HEK293 (cell line): ENCODE measurements at regions not wholly inside any gene's neighbourhood (a gene's known extent, or its start where the extent isn't known, plus 50 kb on each side); places are given as distances from the start of the nearest gene placed in this dataset.
A peak's percentile ranks its signal among the peaks of the same experiment; 100 is the strongest.

ENCODE experiments used
- CTCF ChIA-PET: fragments of 350-600 bp; formaldehyde crosslinking; extraction: SDS; loops from one replicate; lab custom pipeline; 2021; ENCODE audit warnings: antibody characterized with exemption; lab: Yijun Ruan, JAX
- POLR2A ChIA-PET: fragments of 300-600 bp; formaldehyde crosslinking; extraction: SDS; loops from one replicate; lab custom pipeline; 2020; ENCODE audit warnings: antibody characterized with exemption, inconsistent platforms; lab: Yijun Ruan, JAX
- H3K27ac ChIP-seq: fragments of 200-500 bp; sonication (Bioruptor generic); 2 replicates; pipeline ENCODE4 v1.5.1; 2014; ENCODE audit warnings: low read depth, low read length, control low read depth, inconsistent platforms; ENCODE audit errors: extremely low read depth
- H3K36me3 ChIP-seq, 2 experiments: fragments of 200-500 bp in 1 of 2; sonication (Bioruptor generic) in 1 of 2; 1 replicate in 1 of 2; 2 replicates in 1 of 2; pipeline ENCODE4 v1.5.1; 2014 to 2017; ENCODE audit warnings: inconsistent platforms in 2 of 2, low read length in 2 of 2; ENCODE audit not compliant: control insufficient read depth in 2 of 2, insufficient read depth in 1 of 2
- H3K4me1 ChIP-seq: fragments of 200-500 bp; sonication (Bioruptor generic); 2 replicates; pipeline ENCODE4 v1.5.1; 2014; ENCODE audit warnings: mild to moderate bottlenecking, low read length, inconsistent platforms; ENCODE audit not compliant: control insufficient read depth, insufficient read depth
- H3K4me3 ChIP-seq: 2 replicates; pipeline ENCODE4 v1.5.1; 2011; ENCODE audit warnings: low read depth, mild to moderate bottlenecking, control low read depth, low read length, moderate library complexity
- H3K9me3 ChIP-seq: fragments of 200-500 bp; sonication (Bioruptor generic); 2 replicates; pipeline ENCODE4 v1.5.1; 2014; ENCODE audit warnings: low read depth, low read length, inconsistent platforms; ENCODE audit not compliant: control insufficient read depth, insufficient read depth
- KLF16 ChIP-seq: fragments of 450-650 bp; formaldehyde crosslinking; IDR thresholded peaks from 2 replicates; pipeline ENCODE4 v1.5.1; 2017; ENCODE audit warnings: missing biosample characterization, missing genetic modification characterization
- KLF7 ChIP-seq: fragments of 450-650 bp; formaldehyde crosslinking; IDR thresholded peaks from 2 replicates; pipeline ENCODE4 v1.5.1; 2016; ENCODE audit warnings: missing biosample characterization, missing genetic modification characterization, borderline replicate concordance
- MYNN ChIP-seq: fragments of 450-650 bp; formaldehyde crosslinking; IDR thresholded peaks from 2 replicates; pipeline ENCODE4 v1.5.1; 2016; ENCODE audit warnings: missing biosample characterization, missing genetic modification characterization, borderline replicate concordance
- RBAK ChIP-seq: fragments of 450-650 bp; formaldehyde crosslinking; IDR thresholded peaks from 2 replicates; pipeline ENCODE4 v1.5.1; 2016; ENCODE audit warnings: missing biosample characterization, missing genetic modification characterization
- SCRT1 ChIP-seq: fragments of 450-650 bp; formaldehyde crosslinking; IDR thresholded peaks from 2 replicates; pipeline ENCODE4 v1.5.1; 2016; ENCODE audit warnings: missing biosample characterization, missing genetic modification characterization, borderline replicate concordance
- YY1 ChIP-seq: fragments of 450-650 bp; formaldehyde crosslinking; IDR thresholded peaks from 2 replicates; pipeline ENCODE4 v1.5.1; 2018; ENCODE audit warnings: missing biosample characterization, missing genetic modification characterization
- ZBTB20 ChIP-seq: fragments of 450-650 bp; formaldehyde crosslinking; IDR thresholded peaks from 2 replicates; pipeline ENCODE4 v1.5.1; 2016; ENCODE audit warnings: missing biosample characterization, missing genetic modification characterization
- ZBTB8A ChIP-seq: fragments of 450-650 bp; formaldehyde crosslinking; IDR thresholded peaks from 2 replicates; pipeline ENCODE4 v1.5.1; 2016; ENCODE audit warnings: missing biosample characterization, missing genetic modification characterization
- ZFP37 ChIP-seq: fragments of 450-650 bp; formaldehyde crosslinking; IDR thresholded peaks from 2 replicates; pipeline ENCODE4 v1.5.1; 2016; ENCODE audit warnings: missing biosample characterization, missing genetic modification characterization
- ZIC2 ChIP-seq: fragments of 450-650 bp; formaldehyde crosslinking; IDR thresholded peaks from 2 replicates; pipeline ENCODE4 v1.5.1; 2016; ENCODE audit warnings: missing biosample characterization, missing genetic modification characterization
- ZNF133 ChIP-seq: fragments of 450-650 bp; formaldehyde crosslinking; IDR thresholded peaks from 2 replicates; pipeline ENCODE4 v1.5.1; 2016; ENCODE audit warnings: missing biosample characterization, missing genetic modification characterization
- ZNF155 ChIP-seq: fragments of 450-650 bp; formaldehyde crosslinking; IDR thresholded peaks from 2 replicates; pipeline ENCODE4 v1.5.1; 2016; ENCODE audit warnings: missing biosample characterization, missing genetic modification characterization
- ZNF2 ChIP-seq: fragments of 450-650 bp; formaldehyde crosslinking; IDR thresholded peaks from 2 replicates; pipeline ENCODE4 v1.5.1; 2016; ENCODE audit warnings: missing biosample characterization, missing genetic modification characterization
- ZNF214 ChIP-seq: fragments of 450-650 bp; formaldehyde crosslinking; IDR thresholded peaks from 2 replicates; pipeline ENCODE4 v1.5.1; 2017; ENCODE audit warnings: missing biosample characterization, mild to moderate bottlenecking, missing genetic modification characterization, borderline replicate concordance
- ZNF335 ChIP-seq: fragments of 450-650 bp; formaldehyde crosslinking; conservative IDR thresholded peaks from 2 replicates; pipeline ENCODE4 v1.5.1; 2016; ENCODE audit warnings: missing biosample characterization, missing genetic modification characterization
- ZNF37A ChIP-seq: fragments of 450-650 bp; IDR thresholded peaks from 2 replicates; pipeline ENCODE4 v1.5.1; 2018; ENCODE audit warnings: missing biosample characterization, missing genetic modification characterization
- ZNF423 ChIP-seq: fragments of 450-650 bp; formaldehyde crosslinking; IDR thresholded peaks from 2 replicates; pipeline ENCODE4 v1.5.1; 2016; ENCODE audit warnings: missing biosample characterization, missing genetic modification characterization
- ZNF433 ChIP-seq: fragments of 450-650 bp; formaldehyde crosslinking; IDR thresholded peaks from 2 replicates; pipeline ENCODE4 v1.5.1; 2016; ENCODE audit warnings: missing biosample characterization, missing genetic modification characterization, low read depth
- ZNF521 ChIP-seq: fragments of 450-650 bp; formaldehyde crosslinking; IDR thresholded peaks from 2 replicates; pipeline ENCODE4 v1.5.1; 2017; ENCODE audit warnings: missing biosample characterization, mild to moderate bottlenecking, missing genetic modification characterization
- ZNF549 ChIP-seq: fragments of 450-650 bp; IDR thresholded peaks from 2 replicates; pipeline ENCODE4 v1.5.1; 2018; ENCODE audit warnings: missing biosample characterization, missing genetic modification characterization, mild to moderate bottlenecking, inconsistent platforms, moderate library complexity
- ZNF624 ChIP-seq: fragments of 450-650 bp; formaldehyde crosslinking; IDR thresholded peaks from 2 replicates; pipeline ENCODE4 v1.5.1; 2017; ENCODE audit warnings: missing biosample characterization, missing genetic modification characterization
- ZNF654 ChIP-seq: fragments of 450-650 bp; formaldehyde crosslinking; IDR thresholded peaks from 2 replicates; pipeline ENCODE4 v1.5.1; 2016; ENCODE audit warnings: low read depth, missing biosample characterization, missing genetic modification characterization
- ZNF660 ChIP-seq: fragments of 450-650 bp; IDR thresholded peaks from 2 replicates; pipeline ENCODE4 v1.5.1; 2018; ENCODE audit warnings: missing biosample characterization, mild to moderate bottlenecking, missing genetic modification characterization
- ZNF768 ChIP-seq: fragments of 450-650 bp; formaldehyde crosslinking; IDR thresholded peaks from 2 replicates; pipeline ENCODE4 v1.5.1; 2018; ENCODE audit warnings: missing biosample characterization, mild to moderate bottlenecking, missing genetic modification characterization
- ZNF776 ChIP-seq: fragments of 450-650 bp; formaldehyde crosslinking; IDR thresholded peaks from 2 replicates; pipeline ENCODE4 v1.5.0; 2017; ENCODE audit warnings: missing biosample characterization, missing genetic modification characterization, borderline replicate concordance
- ZSCAN30 ChIP-seq: fragments of 450-650 bp; IDR thresholded peaks from 2 replicates; pipeline ENCODE4 v1.5.1; 2018; ENCODE audit warnings: missing biosample characterization, mild to moderate bottlenecking, missing genetic modification characterization, moderate library complexity
- TF ChIP-seq, protein P1 (sequence below): fragments of 450-650 bp; formaldehyde crosslinking; IDR thresholded peaks from 2 replicates; pipeline ENCODE4 v1.5.1; 2017; ENCODE audit warnings: missing biosample characterization, missing genetic modification characterization
- TF ChIP-seq, protein P2 (sequence below): fragments of 450-650 bp; formaldehyde crosslinking; IDR thresholded peaks from 2 replicates; pipeline ENCODE4 v1.5.1; 2016; ENCODE audit warnings: missing biosample characterization, missing genetic modification characterization, low read depth
- TF ChIP-seq, protein P3 (sequence below): fragments of 450-650 bp; formaldehyde crosslinking; IDR thresholded peaks from 2 replicates; pipeline ENCODE4 v1.5.1; 2016; ENCODE audit warnings: missing biosample characterization, missing genetic modification characterization
- TF ChIP-seq, protein P4 (sequence below): fragments of 450-650 bp; formaldehyde crosslinking; IDR thresholded peaks from 2 replicates; pipeline ENCODE4 v1.5.1; 2017; ENCODE audit warnings: missing biosample characterization, missing genetic modification characterization
- TF ChIP-seq, protein P5 (sequence below): fragments of 450-650 bp; formaldehyde crosslinking; IDR thresholded peaks from 2 replicates; pipeline ENCODE4 v1.5.1; 2016; ENCODE audit warnings: missing biosample characterization, missing genetic modification characterization

DNA sequence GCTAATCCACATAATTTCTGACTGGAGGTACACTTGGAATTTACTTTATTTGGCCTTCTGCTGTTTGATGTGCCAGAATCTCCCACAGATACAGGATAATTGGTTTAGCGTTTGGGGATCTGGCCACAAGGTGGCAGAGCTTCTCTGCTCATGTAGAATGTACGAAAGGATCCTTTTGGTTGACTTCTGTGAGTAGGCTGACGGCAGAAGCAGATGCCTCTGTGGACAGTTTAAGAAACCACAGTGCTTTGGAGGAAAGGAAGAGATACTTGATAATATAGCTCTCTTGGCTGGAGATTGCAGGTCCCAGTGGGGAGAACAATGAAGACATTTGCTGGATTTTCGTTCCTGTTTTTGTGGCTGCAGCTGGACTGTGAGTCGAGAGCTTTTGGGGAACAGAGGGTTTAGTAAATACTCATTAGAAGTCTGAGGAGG is 75.3 kb upstream of the OR4E1 start (continued):
- no peak for TF ChIP-seq ZNF155 (tag by site-specific recombination)
- no peak for TF ChIP-seq ZFP37
- TF ChIP-seq, protein P1, sequence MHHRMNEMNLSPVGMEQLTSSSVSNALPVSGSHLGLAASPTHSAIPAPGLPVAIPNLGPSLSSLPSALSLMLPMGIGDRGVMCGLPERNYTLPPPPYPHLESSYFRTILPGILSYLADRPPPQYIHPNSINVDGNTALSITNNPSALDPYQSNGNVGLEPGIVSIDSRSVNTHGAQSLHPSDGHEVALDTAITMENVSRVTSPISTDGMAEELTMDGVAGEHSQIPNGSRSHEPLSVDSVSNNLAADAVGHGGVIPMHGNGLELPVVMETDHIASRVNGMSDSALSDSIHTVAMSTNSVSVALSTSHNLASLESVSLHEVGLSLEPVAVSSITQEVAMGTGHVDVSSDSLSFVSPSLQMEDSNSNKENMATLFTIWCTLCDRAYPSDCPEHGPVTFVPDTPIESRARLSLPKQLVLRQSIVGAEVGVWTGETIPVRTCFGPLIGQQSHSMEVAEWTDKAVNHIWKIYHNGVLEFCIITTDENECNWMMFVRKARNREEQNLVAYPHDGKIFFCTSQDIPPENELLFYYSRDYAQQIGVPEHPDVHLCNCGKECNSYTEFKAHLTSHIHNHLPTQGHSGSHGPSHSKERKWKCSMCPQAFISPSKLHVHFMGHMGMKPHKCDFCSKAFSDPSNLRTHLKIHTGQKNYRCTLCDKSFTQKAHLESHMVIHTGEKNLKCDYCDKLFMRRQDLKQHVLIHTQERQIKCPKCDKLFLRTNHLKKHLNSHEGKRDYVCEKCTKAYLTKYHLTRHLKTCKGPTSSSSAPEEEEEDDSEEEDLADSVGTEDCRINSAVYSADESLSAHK: no peak
- TF ChIP-seq RBAK (tag by site-specific recombination): no peak
- no peak for TF ChIP-seq SCRT1 (tag by site-specific recombination)
- no peak for TF ChIP-seq ZNF335 (tag by site-specific recombination)
- peak; percentile 33; the same call in 1 of the 2 replicates for TF ChIP-seq ZNF660
- TF ChIP-seq ZNF214 (tag by site-specific recombination): no peak
- peak; percentile 47 for TF ChIP-seq ZNF654 (tag by site-specific recombination)
- TF ChIP-seq, protein P2, sequence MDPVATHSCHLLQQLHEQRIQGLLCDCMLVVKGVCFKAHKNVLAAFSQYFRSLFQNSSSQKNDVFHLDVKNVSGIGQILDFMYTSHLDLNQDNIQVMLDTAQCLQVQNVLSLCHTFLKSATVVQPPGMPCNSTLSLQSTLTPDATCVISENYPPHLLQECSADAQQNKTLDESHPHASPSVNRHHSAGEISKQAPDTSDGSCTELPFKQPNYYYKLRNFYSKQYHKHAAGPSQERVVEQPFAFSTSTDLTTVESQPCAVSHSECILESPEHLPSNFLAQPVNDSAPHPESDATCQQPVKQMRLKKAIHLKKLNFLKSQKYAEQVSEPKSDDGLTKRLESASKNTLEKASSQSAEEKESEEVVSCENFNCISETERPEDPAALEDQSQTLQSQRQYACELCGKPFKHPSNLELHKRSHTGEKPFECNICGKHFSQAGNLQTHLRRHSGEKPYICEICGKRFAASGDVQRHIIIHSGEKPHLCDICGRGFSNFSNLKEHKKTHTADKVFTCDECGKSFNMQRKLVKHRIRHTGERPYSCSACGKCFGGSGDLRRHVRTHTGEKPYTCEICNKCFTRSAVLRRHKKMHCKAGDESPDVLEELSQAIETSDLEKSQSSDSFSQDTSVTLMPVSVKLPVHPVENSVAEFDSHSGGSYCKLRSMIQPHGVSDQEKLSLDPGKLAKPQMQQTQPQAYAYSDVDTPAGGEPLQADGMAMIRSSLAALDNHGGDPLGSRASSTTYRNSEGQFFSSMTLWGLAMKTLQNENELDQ: no peak
- TF ChIP-seq, protein P3, sequence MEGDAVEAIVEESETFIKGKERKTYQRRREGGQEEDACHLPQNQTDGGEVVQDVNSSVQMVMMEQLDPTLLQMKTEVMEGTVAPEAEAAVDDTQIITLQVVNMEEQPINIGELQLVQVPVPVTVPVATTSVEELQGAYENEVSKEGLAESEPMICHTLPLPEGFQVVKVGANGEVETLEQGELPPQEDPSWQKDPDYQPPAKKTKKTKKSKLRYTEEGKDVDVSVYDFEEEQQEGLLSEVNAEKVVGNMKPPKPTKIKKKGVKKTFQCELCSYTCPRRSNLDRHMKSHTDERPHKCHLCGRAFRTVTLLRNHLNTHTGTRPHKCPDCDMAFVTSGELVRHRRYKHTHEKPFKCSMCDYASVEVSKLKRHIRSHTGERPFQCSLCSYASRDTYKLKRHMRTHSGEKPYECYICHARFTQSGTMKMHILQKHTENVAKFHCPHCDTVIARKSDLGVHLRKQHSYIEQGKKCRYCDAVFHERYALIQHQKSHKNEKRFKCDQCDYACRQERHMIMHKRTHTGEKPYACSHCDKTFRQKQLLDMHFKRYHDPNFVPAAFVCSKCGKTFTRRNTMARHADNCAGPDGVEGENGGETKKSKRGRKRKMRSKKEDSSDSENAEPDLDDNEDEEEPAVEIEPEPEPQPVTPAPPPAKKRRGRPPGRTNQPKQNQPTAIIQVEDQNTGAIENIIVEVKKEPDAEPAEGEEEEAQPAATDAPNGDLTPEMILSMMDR (tag by site-specific recombination): peak; percentile 49
- no peak for TF ChIP-seq ZNF2
- TF ChIP-seq, protein P4, sequence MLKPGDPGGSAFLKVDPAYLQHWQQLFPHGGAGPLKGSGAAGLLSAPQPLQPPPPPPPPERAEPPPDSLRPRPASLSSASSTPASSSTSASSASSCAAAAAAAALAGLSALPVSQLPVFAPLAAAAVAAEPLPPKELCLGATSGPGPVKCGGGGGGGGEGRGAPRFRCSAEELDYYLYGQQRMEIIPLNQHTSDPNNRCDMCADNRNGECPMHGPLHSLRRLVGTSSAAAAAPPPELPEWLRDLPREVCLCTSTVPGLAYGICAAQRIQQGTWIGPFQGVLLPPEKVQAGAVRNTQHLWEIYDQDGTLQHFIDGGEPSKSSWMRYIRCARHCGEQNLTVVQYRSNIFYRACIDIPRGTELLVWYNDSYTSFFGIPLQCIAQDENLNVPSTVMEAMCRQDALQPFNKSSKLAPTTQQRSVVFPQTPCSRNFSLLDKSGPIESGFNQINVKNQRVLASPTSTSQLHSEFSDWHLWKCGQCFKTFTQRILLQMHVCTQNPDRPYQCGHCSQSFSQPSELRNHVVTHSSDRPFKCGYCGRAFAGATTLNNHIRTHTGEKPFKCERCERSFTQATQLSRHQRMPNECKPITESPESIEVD (tag by site-specific recombination): no peak
- TF ChIP-seq ZNF549: no peak
- no peak for TF ChIP-seq ZNF423 (tag by site-specific recombination)
- TF ChIP-seq ZNF133 (tag by site-specific recombination): no peak

DNA sequence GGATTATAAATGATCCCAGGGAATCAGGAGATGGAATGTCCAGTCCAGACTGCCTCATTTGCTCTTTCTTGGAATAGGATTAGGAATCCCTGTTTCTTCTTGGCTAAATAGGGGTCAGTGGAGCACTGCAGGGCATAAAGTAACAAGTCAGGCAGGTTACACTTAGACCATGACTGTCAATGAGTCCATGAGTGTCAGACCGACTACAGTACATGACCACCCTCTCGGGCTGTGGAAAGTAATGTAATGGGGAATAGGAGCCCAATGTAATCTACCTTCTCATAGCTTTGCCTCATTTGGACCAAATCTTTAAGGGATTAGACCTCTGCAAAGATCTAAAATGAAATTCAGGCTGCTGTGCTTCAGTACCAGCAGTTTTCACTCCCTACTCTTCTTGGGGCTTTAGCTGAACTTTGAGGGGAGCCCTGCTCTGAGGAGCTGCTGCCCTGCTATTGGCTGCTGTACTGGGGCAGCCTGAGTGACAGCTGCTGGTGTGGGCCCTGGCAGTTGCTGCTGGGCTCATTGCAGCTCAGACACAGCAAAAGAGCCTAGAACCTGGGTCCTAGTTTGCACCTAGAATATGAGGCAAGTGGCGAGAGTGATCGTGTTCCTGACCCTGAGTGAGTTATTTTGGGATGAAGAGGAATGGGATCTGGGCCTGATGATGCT is 62.2 kb upstream of the OR4E1 start:
- Histone ChIP-seq H3K27ac (no peak overlapping the region), H3K4me3 (no peak overlapping the region), H3K4me1 (no peaks in the 10 kb centered on the region), H3K36me3 (no peaks in the 10 kb centered on the region), H3K9me3 (no peaks in the 10 kb centered on the region)
- CTCF ChIA-PET: interaction anchor here (0.6 to 7.3 kb wide), 7 partner anchors 12 to 153 kb away, joined by 3 to 76 read pairs (median 4); no protein-coding TSS in a partner anchor
- POLR2A ChIA-PET: no interaction called here
- TF ChIP-seq ZNF624 (no peak), ZNF423 (tag by site-specific recombination) (no peak), ZNF433 (tag by site-specific recombination) (no peak), KLF7 (tag by site-specific recombination) (no peak), ZSCAN30 (tag by site-specific recombination) (no peak), ZNF37A (no peak), YY1 (tag by site-specific recombination) (no peak), ZIC2 (no peak), ZNF776 (tag by site-specific recombination) (no peak), ZNF768 (no peak), ZBTB8A (no peak), ZBTB20 (tag by site-specific recombination) (no peak), ZNF521 (no peak), KLF16 (tag by site-specific recombination) (no peak), MYNN (tag by site-specific recombination) (no peak)
- TF ChIP-seq, protein P5, sequence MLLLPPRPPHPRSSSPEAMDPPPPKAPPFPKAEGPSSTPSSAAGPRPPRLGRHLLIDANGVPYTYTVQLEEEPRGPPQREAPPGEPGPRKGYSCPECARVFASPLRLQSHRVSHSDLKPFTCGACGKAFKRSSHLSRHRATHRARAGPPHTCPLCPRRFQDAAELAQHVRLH (tag by site-specific recombination): no peak
